GM18909 (cell line): ENCODE measurements at regions not wholly inside any gene's neighbourhood (a gene's known extent, or its start where the extent isn't known, plus 50 kb on each side); places are given as distances from the start of the nearest gene placed in this dataset.
"Not testable (repeated sequence)": the region's sequence is repeated elsewhere in the genome, so short reads cannot be mapped to it uniquely, and the experiment has no call there.

Experiments used
- ATAC-seq: cut with Tn5 transposase; IDR thresholded peaks from one replicate; pipeline ENCODE4 v1.9.1; 2021; ENCODE audit warnings: mild to moderate bottlenecking; ENCODE audit not compliant: unreplicated experiment, poor library complexity

GRCh38 chr13:44308352-44308751 lies 65.3 kb upstream of the SERP2 start:
- ATAC-seq = no peak

DNA sequence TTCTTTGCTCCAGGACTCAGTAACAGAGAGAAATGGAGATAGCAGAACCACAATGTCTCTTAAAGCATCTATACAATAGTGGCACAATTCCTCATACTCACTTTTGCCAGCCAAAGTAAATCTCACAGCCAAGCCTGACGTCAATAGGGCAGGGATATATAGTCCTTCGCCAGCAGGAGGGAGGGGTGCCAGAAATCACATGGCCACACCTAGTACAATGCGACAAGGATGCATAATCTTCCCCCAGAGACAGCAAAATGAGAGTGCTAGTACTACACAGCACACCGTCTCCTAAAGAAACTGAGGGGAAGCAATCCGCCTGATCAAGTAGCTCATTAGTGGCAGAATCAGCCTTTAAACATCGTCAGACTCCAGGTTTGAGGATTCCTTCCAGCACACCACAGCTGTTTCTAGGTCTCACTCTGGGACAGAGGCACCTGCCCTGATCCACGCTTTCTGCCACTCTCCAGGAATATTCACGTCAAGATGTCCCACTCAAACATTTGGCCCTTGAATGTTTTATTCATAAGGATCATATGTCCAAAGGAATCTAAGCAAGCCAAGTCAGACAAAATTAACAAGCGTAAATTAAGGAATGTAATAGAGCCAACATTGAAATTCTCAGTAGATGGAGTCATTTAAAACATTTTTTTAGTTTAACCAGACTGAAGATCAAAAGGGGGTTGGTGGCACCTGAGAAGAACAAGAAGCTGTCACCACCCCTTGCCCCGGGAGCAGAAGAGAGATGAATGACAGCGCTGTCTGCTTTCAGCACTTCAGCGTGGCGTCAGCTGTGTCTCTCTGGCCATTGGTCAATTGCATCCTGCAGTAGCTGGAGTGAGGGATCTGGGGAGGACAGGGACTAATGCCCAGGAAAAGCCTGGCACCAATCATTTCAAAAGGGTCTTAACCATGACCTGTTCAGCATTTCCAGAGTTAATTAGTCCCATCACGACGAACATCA lies 63.5 kb upstream of the SERP2 start:
- no peak for ATAC-seq

DNA sequence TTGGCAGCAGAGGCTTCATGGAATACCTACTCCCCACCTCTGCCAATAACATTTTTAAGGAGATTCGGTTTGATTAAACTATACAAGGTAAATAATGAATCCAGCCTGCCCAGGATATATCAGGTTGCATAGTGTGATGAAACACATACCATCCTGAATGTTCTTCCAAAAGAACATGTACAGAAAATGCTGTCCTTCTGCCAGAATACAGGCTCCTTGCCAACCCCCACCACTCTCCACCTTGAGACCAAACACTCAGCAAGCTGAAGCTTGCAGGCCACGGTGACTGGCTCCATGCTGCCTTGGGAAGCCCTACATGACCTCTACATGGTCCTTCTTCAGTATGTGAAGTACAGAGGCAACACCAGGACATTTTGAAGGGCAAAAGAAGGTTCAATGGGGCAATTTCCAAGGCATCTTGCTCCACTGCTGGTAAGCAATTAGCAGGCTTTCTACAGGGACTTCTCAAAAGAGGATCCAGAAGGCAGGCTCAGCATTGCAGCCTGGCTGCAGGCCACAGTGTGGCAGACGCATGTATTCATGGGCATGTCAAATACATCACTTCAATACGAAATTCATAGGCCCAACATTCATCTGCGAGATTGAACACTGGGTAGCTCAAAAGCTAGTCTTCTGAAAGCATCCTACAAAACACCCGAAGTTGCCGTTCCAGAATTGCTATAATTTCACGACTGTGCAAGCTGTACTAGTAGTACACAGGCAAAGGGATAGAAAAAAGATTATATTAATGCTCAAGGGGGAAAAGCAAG lies 62.4 kb upstream of the SERP2 start:
- ATAC-seq = no peak

GRCh38 chr13:44312131-44312530 lies 61.5 kb upstream of the SERP2 start:
- no peak for ATAC-seq

DNA sequence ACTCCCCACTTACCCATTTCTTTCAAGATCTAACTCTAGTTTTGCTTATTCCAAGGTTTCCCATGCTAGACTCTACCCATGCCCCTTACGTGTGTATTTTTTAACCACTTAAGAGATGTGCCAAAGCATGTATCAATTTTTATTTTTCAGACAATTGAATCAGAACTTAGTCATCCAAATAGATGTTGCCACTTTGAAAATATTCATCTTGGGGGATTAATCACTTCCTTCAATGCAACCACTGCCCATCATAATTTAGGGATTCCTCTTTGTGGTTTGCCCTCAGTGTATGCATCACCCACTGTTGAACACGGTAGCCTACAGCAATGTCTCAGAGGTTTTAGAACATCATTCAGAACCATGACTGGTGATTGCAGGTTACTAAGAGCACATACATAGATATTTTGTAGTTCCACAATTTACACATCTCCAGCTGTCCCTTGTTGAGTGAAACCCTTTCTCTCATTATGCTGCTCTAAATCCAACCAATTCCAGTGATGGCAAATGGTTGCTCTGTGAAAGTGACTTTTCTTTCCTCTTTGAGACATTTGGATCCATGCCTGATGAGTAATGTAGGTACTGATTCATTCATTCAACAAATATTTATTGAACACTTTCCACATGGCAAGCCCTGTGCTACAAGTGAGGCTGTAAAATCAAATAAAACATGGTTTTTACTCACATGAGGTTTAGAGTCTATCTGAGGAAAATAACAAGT lies 60.6 kb upstream of the SERP2 start:
- no peak for ATAC-seq

DNA sequence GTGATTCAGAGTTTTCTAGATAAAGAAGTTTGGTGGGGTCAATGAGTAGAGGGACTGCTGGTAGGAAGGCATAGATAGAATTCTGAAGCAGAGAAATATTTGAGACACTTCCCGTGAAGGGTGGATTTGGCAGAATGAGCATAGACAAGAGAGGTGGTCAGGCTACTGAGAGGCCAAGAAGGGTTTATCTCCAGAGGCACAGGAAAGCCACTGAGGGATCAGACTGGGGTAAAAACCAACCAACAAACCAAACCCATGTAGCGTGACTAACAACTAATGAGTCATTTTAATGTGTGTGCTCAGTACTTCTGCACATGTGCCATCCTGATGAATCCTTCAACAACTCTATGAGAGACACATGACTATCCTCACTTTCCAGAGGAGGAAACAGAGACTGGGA lies 60.0 kb upstream of the SERP2 start:
- ATAC-seq = no peak

- ATAC-seq = not testable (repeated sequence)
These were observed 59.5 kb upstream of the SERP2 start for GRCh38 chr13:44314160-44314559.

DNA sequence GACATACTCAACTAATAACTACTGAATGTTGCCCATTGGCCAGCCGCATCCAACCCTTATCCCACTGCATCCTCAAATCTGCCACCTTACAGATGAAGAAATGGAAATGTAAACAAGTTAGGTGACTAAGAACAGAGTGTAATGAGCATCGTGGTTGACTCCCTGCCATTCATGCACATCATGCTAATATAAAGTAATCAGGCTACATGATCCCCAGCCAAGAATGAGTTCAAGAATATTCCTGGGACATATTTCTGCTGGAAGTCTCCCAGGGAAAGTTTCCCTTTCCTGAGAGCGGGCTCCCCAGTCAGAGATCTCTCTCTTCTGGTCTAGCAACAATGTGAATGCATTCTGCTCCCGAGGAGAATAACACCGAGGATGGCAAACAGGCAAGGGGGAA lies 55.9 kb upstream of the SERP2 start:
- ATAC-seq = no peak

- ATAC-seq = no peak
These were observed 55.5 kb upstream of the SERP2 start for GRCh38 chr13:44318161-44318560.

DNA sequence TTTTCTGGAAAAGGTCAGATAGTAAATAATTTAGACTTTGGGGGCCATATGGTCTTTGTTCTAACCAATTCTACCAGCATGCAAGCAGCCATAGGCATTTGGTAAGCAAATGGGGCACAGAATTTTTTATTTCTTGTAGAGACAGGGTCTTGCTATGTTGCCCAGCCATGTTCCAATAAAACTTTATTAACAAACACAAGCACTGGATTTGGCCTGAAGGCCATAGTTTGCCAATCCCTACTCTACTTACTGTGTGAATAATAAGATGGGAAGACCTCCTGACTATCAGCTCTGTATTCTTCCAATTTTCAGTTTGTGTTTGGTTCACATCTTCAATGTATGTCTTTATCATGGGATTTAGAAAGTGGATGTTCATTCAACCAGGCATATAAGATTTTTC lies 53.0 kb upstream of the SERP2 start:
- no peak for ATAC-seq

- ATAC-seq = no peak
These were observed 51.7 kb upstream of the SERP2 start for GRCh38 chr13:44321961-44322360.

GRCh38 chr13:44322928-44323327 lies 50.7 kb upstream of the SERP2 start:
- ATAC-seq = no peak

GRCh38 chr13:44323754-44324153 lies 49.9 kb upstream of the SERP2 start:
- no peak for ATAC-seq
